CD8-positive, alpha-beta memory T cell (primary cell): ENCODE measurements at regions not wholly inside any gene's neighbourhood (a gene's known extent, or its start where the extent isn't known, plus 50 kb on each side); places are given as distances from the start of the nearest gene placed in this dataset.

Source experiments
- CTCF ChIA-PET: fragments of 350-600 bp; sonication (Branson Sonifier 250); formaldehyde crosslinking; loops from one replicate; lab custom pipeline; 2021; ENCODE audit warnings: antibody characterized with exemption; lab: Charles Lee
- POLR2A ChIA-PET: fragments of 350-600 bp; sonication (Branson Sonifier 250); formaldehyde crosslinking; loops from one replicate; lab custom pipeline; 2021; ENCODE audit warnings: antibody characterized with exemption; lab: Charles Lee
- DNase-seq, 5 donors: peaks; one replicate each; pipeline versions ENCODE4 v3.0.0 to v3.0.0-alpha.2; 2020 to 2022; ENCODE audit warnings: mixed read lengths in 1 of 5
- H3K27ac ChIP-seq: one replicate; pipeline ENCODE4 v1.7.0; 2013; ENCODE audit warnings: low read depth, mild to moderate bottlenecking, low read length, moderate library complexity
- H3K27me3 ChIP-seq: 2 replicates; pipeline ENCODE4 v1.7.0; 2013; ENCODE audit warnings: low read length, mild to moderate bottlenecking; ENCODE audit not compliant: insufficient read depth, poor library complexity, severe bottlenecking
- H3K36me3 ChIP-seq: 2 replicates; pipeline ENCODE4 v1.7.0; 2013; ENCODE audit warnings: mild to moderate bottlenecking, low read length, moderate library complexity; ENCODE audit not compliant: insufficient read depth
- H3K4me1 ChIP-seq: 2 replicates; pipeline ENCODE4 v1.7.0; 2013; ENCODE audit warnings: mild to moderate bottlenecking, low read length, moderate library complexity; ENCODE audit not compliant: insufficient read depth
- H3K4me3 ChIP-seq: 2 replicates; pipeline ENCODE4 v1.7.0; 2013; ENCODE audit warnings: mild to moderate bottlenecking, low read length
- H3K9me3 ChIP-seq: 2 replicates; pipeline ENCODE4 v1.7.0; 2013; ENCODE audit warnings: mild to moderate bottlenecking, low read length
- H3K27ac Mint-ChIP-seq, 8 donors: one replicate each; pipeline ENCODE4 v1.8.0; 2020 to 2021; ENCODE audit warnings: mixed read lengths in 8 of 8, mild to moderate bottlenecking in 6 of 8, inconsistent platforms in 3 of 8, moderate library complexity in 3 of 8
- H3K27me3 Mint-ChIP-seq, 2 donors: one replicate each; pipeline ENCODE4 v1.8.0; 2020 to 2021; ENCODE audit warnings: mixed read lengths in 2 of 2, mild to moderate bottlenecking in 1 of 2, moderate library complexity in 1 of 2
- H3K36me3 Mint-ChIP-seq, 3 donors: one replicate each; pipeline ENCODE4 v1.8.0; 2020 to 2021; ENCODE audit warnings: mixed read lengths in 3 of 3, inconsistent platforms in 1 of 3, mild to moderate bottlenecking in 1 of 3
- H3K4me1 Mint-ChIP-seq, 3 donors: one replicate each; pipeline ENCODE4 v1.8.0; 2020 to 2021; ENCODE audit warnings: mixed read lengths in 3 of 3, inconsistent platforms in 1 of 3, mild to moderate bottlenecking in 1 of 3
- H3K4me3 Mint-ChIP-seq, 7 donors: one replicate each; pipeline ENCODE4 v1.8.0; 2020 to 2021; ENCODE audit warnings: mixed read lengths in 7 of 7, mild to moderate bottlenecking in 6 of 7, moderate library complexity in 4 of 7, inconsistent platforms in 2 of 7
- H3K9me3 Mint-ChIP-seq, 5 donors: one replicate each; pipeline ENCODE4 v1.8.0; 2020 to 2022; ENCODE audit warnings: mixed read lengths in 5 of 5, mild to moderate bottlenecking in 3 of 5, moderate library complexity in 2 of 5, inconsistent platforms in 1 of 5

DNA sequence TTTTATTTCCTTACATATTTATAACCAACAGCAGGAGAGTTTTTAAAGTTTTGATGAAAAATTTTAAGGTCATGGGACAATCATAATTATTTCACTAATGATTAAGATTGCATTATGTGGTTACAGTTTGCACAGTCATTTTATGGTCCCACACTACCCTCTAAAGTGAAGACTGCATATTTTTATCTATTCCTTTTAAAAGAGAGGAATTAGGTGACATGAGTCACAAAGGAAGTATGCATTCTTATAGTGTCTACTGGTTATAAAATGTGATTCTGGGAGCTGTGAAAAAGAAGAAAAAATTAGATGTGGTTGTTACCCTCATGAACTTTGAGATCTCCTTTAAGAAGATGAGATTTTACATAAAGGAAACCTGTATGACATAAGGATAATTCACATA, 87.9 kb upstream of the GRIA1 start:
- peaks cover 0 to 1% of the 10 kb centered on the region in 2 donors for H3K27me3 Mint-ChIP-seq
- H3K27ac Mint-ChIP-seq, result no peak overlapping the region
- H3K36me3 ChIP-seq, result no peaks in the 10 kb centered on the region
- no peaks in the 10 kb centered on the region for H3K9me3 Mint-ChIP-seq
- H3K36me3 Mint-ChIP-seq, result no peaks in the 10 kb centered on the region
- no peak overlapping the region for H3K4me3 ChIP-seq
- no peaks in the 10 kb centered on the region for H3K27me3 ChIP-seq
- H3K27ac ChIP-seq, result no peak overlapping the region
- POLR2A ChIA-PET, result no interaction called here
- CTCF ChIA-PET, result no interaction called here
- no peaks in the 10 kb centered on the region for H3K4me1 Mint-ChIP-seq
- DNase-seq, result no peak
- H3K9me3 ChIP-seq, result no peaks in the 10 kb centered on the region
- no peak overlapping the region for H3K4me3 Mint-ChIP-seq
- no peaks in the 10 kb centered on the region for H3K4me1 ChIP-seq

DNA sequence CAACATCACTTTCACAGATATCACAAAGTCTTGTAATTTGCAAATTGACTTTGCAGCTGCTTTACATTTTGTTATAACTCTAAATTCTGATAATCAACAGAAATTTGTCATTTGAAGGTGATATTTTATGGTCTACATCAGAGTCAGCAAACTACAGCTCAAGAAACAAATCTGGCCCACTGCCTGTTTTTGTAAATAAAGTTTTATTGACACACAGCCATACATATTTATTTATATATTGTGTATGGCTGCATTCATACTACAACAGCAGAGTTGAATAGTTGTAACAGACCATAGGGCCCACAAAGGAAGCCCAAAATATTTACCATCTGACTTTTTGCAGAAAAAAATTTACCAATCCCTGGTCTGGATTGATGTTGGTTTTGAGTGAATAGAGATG, 87.0 kb upstream of the GRIA1 start:
- no peak overlapping the region for H3K4me3 ChIP-seq
- H3K27ac Mint-ChIP-seq, result no peak overlapping the region
- no peak overlapping the region for H3K27ac ChIP-seq
- H3K9me3 ChIP-seq, result no peaks in the 10 kb centered on the region
- no peaks in the 10 kb centered on the region for H3K36me3 ChIP-seq
- H3K9me3 Mint-ChIP-seq, result no peaks in the 10 kb centered on the region
- peaks cover 0 to 1% of the 10 kb centered on the region in 2 donors for H3K27me3 Mint-ChIP-seq
- H3K4me3 Mint-ChIP-seq, result no peak overlapping the region
- no peaks in the 10 kb centered on the region for H3K36me3 Mint-ChIP-seq
- no peaks in the 10 kb centered on the region for H3K4me1 Mint-ChIP-seq
- POLR2A ChIA-PET, result no interaction called here
- H3K4me1 ChIP-seq, result no peaks in the 10 kb centered on the region
- no peak for DNase-seq
- CTCF ChIA-PET, result no interaction called here
- no peaks in the 10 kb centered on the region for H3K27me3 ChIP-seq

DNA sequence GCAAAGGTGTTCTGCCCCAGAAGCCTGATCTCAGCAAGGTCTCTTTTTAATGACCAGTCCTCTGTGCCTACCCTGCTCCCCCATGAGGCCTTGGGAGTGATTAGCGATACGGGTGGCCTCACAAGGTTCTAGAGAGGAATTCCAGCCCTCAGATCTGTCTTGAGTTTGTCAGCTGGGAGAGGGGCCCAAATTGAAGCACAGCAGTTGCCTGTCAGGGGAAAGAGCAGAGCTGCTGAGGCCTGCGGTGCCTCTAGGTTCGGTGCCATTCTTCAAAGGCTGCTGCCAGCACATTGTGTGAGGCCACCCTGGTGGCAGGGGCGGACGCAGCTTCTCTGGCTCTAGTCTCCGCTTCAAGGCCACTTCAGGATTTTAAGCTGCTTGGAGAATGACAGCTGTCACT, 85.7 kb upstream of the GRIA1 start:
- Histone ChIP-seq H3K36me3 (no peaks in the 10 kb centered on the region), H3K4me3 (no peak overlapping the region), H3K27ac (no peak overlapping the region), H3K27me3 (no peaks in the 10 kb centered on the region), H3K9me3 (no peaks in the 10 kb centered on the region), H3K4me1 (no peaks in the 10 kb centered on the region)
- no peaks in the 10 kb centered on the region for H3K9me3 Mint-ChIP-seq
- peaks cover 0 to 1% of the 10 kb centered on the region in 2 donors for H3K27me3 Mint-ChIP-seq
- H3K4me1 Mint-ChIP-seq, result no peaks in the 10 kb centered on the region
- no peak overlapping the region for H3K27ac Mint-ChIP-seq
- CTCF ChIA-PET, result no interaction called here
- POLR2A ChIA-PET, result no interaction called here
- no peaks in the 10 kb centered on the region for H3K36me3 Mint-ChIP-seq
- no peak overlapping the region for H3K4me3 Mint-ChIP-seq
- DNase-seq, result no peak

DNA sequence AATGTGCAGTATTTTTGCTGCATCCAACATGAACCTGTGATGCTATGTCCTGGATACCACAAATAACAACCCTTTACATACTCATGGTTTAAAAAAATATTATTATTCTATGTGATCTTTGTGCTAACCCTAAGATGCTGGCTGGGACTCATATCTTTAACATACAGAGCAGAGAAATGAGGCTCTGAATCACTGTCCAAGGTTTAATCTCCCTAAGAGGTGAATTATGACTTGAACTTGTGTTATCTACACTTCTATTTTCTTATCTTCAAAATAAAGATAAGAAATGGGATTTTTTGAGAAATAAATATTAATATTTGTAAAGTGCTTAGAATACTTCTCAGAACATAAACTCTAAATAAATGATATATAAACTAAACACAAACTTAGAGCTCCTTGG, 68.8 kb upstream of the GRIA1 start:
- Mint-ChIP-seq H3K9me3 (peaks cover 0 to 4% (median 3%) of the 10 kb centered on the region in 5 donors), H3K4me1 (no peaks in the 10 kb centered on the region), H3K27ac (no peak overlapping the region), H3K36me3 (no peaks in the 10 kb centered on the region), H3K4me3 (no peak overlapping the region), H3K27me3 (no peaks in the 10 kb centered on the region)
- H3K9me3 ChIP-seq, result no peaks in the 10 kb centered on the region
- no peak for DNase-seq
- no peaks in the 10 kb centered on the region for H3K4me1 ChIP-seq
- H3K27ac ChIP-seq, result no peak overlapping the region
- H3K27me3 ChIP-seq, result no peaks in the 10 kb centered on the region
- no peak overlapping the region for H3K4me3 ChIP-seq
- ChIA-PET CTCF (no interaction called here), POLR2A (no interaction called here)
- no peaks in the 10 kb centered on the region for H3K36me3 ChIP-seq

DNA sequence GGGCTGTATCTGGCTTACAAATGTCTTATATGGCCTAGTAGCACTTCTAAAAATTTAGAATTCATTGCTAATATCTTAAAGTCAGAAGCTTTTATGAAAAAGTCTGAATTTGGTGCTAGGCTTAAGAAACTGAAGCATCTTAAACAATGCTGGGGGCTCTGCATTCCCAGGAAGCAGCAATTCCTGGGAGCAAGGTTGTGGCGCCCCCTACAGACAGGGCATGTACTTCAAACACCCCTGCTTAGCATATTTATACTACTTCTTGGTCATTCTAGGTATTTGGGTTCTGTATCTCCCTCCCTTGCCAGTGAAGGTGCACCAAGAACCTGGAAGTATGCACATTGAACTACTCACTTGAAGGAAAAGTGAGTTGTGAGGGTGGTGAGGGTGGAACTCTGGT, 64.6 kb upstream of the GRIA1 start:
- no peak for DNase-seq
- H3K4me3 ChIP-seq, result no peak overlapping the region
- CTCF ChIA-PET, result no interaction called here

DNA sequence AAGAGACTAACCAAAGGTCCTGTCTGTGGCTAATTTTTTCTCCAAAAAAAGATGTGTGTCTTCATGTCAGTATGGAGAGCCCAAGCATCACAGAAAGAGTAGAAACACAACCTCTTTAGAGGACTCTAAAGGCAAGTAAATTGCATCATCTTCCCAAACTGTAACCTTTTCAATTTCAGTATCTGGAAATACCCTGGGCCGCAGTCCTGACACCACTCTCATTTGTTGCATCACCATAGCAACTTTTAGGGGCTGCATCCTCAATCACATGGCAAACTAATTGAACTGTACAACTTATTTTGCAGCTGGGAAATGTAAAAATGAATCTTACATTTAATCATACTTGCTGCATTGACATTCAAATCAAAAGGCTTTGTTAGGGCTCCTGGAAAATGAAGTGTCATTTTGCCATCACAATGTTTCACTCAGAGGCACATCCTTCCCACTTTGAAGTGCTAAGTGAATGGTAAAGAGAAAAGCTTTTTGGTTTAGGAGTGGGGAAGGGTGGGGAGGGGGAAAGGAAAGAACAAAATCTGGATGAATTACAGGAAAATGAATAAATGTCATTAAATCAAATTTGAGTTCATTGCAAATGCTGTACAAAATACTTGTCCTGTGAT, 60.6 kb upstream of the GRIA1 start:
- H3K9me3 ChIP-seq, result no peaks in the 10 kb centered on the region
- CTCF ChIA-PET, result no interaction called here
- no peaks in the 10 kb centered on the region for H3K27me3 ChIP-seq
- Mint-ChIP-seq H3K27ac (no peak overlapping the region), H3K9me3 (peaks cover 0 to 5% (median 0%) of the 10 kb centered on the region in 5 donors), H3K4me1 (no peaks in the 10 kb centered on the region), H3K4me3 (no peak overlapping the region), H3K36me3 (no peaks in the 10 kb centered on the region), H3K27me3 (peaks cover 0 to 2% of the 10 kb centered on the region in 2 donors)
- no peak overlapping the region for H3K27ac ChIP-seq
- no peaks in the 10 kb centered on the region for H3K36me3 ChIP-seq
- POLR2A ChIA-PET, result no interaction called here
- H3K4me1 ChIP-seq, result no peaks in the 10 kb centered on the region
- DNase-seq, result no peak
- H3K4me3 ChIP-seq, result no peak overlapping the region

More for the DNA sequence above, 64.6 kb upstream of the GRIA1 start:
- H3K27ac Mint-ChIP-seq, result no peak overlapping the region
- no peaks in the 10 kb centered on the region for H3K27me3 Mint-ChIP-seq
- no peaks in the 10 kb centered on the region for H3K4me1 ChIP-seq
- H3K36me3 ChIP-seq, result no peaks in the 10 kb centered on the region
- H3K9me3 Mint-ChIP-seq, result peaks cover 0 to 4% (median 0%) of the 10 kb centered on the region in 5 donors
- no peak overlapping the region for H3K4me3 Mint-ChIP-seq
- no peaks in the 10 kb centered on the region for H3K36me3 Mint-ChIP-seq
- no peaks in the 10 kb centered on the region for H3K27me3 ChIP-seq
- no peak overlapping the region for H3K27ac ChIP-seq
- no peaks in the 10 kb centered on the region for H3K4me1 Mint-ChIP-seq
- POLR2A ChIA-PET, result no interaction called here
- H3K9me3 ChIP-seq, result no peaks in the 10 kb centered on the region

DNA sequence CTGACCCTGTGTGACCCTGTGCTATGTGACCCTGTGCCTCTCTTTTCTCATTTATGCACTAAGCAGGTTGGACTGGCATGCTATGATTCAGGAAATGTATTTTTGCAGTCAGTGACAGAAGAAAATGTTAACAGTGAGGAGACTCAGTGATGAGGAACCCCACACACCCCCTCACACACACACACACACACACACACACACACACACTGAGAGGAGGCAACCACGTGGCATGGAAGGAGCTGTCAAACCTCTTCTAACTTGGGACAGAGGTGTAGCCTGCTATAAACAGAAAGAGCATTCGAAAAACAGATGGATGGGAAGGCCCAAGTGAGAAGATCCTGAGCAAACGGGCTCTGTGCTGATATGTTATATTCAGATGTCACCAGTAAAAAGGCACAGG, 57.9 kb upstream of the GRIA1 start:
- Histone ChIP-seq H3K4me3 (no peak overlapping the region), H3K4me1 (no peaks in the 10 kb centered on the region), H3K27me3 (no peaks in the 10 kb centered on the region), H3K9me3 (no peaks in the 10 kb centered on the region), H3K36me3 (no peaks in the 10 kb centered on the region), H3K27ac (no peak overlapping the region)
- no peaks in the 10 kb centered on the region for H3K4me1 Mint-ChIP-seq
- POLR2A ChIA-PET, result no interaction called here
- H3K27ac Mint-ChIP-seq, result no peak overlapping the region
- peaks cover 0 to 4% (median 0%) of the 10 kb centered on the region in 5 donors for H3K9me3 Mint-ChIP-seq
- CTCF ChIA-PET, result no interaction called here
- no peak overlapping the region for H3K4me3 Mint-ChIP-seq
- no peak for DNase-seq
- H3K27me3 Mint-ChIP-seq, result peaks cover 0 to 4% of the 10 kb centered on the region in 2 donors
- H3K36me3 Mint-ChIP-seq, result no peaks in the 10 kb centered on the region

DNA sequence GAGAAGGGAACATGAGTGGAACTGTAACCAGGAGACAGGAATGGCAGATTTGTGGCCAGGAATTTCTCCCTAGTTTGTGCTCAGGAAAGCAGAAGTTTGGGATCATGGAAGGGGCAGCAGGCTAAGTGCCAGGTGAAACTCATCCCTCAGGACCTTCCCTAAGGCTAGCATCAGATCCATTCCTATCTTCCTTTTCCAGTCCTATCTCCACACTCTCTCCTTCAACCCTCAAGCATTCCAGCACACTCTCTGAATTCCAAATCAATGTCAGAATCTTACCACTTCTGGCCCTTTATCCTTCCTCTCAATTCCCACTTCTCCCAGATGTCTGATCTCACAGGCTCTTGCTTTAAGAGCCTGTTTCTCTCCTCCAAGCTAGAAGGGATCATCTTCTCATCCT, 53.2 kb upstream of the GRIA1 start:
- Mint-ChIP-seq H3K4me3 (no peak overlapping the region), H3K4me1 (no peaks in the 10 kb centered on the region), H3K27me3 (peaks cover 0 to 4% of the 10 kb centered on the region in 2 donors), H3K36me3 (no peaks in the 10 kb centered on the region), H3K9me3 (peaks cover 0 to 4% (median 0%) of the 10 kb centered on the region in 5 donors), H3K27ac (no peak overlapping the region)
- Histone ChIP-seq H3K9me3 (no peaks in the 10 kb centered on the region), H3K4me3 (no peak overlapping the region), H3K27ac (no peak overlapping the region), H3K4me1 (no peaks in the 10 kb centered on the region), H3K36me3 (no peaks in the 10 kb centered on the region), H3K27me3 (no peaks in the 10 kb centered on the region)
- POLR2A ChIA-PET, result no interaction called here
- CTCF ChIA-PET, result no interaction called here
- DNase-seq, result no peak
